Forelimb muscle (tissue), 1 donor: ENCODE measurements at regions not wholly inside any gene's neighbourhood (a gene's known extent, or its start where the extent isn't known, plus 50 kb on each side); places are given as distances from the start of the nearest gene placed in this dataset.

ENCODE experiments used
- DNase-seq: peaks from one replicate; pipeline ENCODE4 v3.0.0-alpha.2; 2013; ENCODE audit warnings: low read depth

- no peak for DNase-seq
These were observed 898.8 kb downstream of the NTRK3 start for GRCh38 chr15:87357637-87358313.

GRCh38 chr15:87355946-87356345 lies 900.6 kb downstream of the NTRK3 start:
- no peak for DNase-seq

DNA sequence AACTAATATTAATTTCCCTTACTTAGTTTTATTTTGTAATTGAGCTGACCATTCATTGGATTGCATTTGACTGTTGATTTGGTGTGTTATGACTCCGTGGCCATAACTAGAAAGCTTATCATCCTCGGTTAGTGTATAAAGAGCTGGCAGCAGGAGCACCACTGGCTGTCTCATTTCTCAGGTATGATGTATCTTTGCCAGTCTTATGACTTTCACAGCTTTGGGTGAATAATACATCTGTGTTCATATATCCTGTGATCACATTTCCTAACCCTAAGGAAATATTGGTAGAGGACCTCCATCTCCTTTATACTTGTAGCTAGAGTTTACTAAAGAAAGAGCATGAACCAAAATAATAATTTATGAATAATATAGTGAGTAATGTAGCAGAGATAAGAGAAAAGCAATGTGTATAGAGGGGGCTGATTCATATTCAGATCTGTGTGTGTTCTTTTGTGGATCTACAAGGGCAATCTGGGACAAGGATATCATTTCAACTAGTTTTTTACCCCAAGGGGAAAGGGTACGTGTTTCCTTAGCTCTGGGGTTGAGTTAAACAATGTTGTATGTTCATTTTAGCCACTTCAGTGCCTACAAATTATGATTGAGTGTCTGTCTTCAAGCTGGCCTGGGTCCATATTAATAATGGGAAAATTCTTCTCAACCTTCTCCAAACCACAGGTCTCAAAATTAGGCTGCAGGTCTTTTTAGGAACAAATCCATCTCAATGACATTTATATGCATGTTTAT lies 901.7 kb downstream of the NTRK3 start:
- DNase-seq, result no peak

- DNase-seq, result no peak
These were observed 907.4 kb downstream of the NTRK3 start for GRCh38 chr15:87349181-87349580.

GRCh38 chr15:87348746-87349145 lies 907.8 kb downstream of the NTRK3 start:
- no peak for DNase-seq

GRCh38 chr15:87347806-87348515 lies 908.6 kb downstream of the NTRK3 start:
- DNase-seq, result no peak

GRCh38 chr15:87345961-87346360 lies 910.6 kb downstream of the NTRK3 start:
- no peak for DNase-seq

- no peak for DNase-seq
These were observed 912.6 kb downstream of the NTRK3 start for GRCh38 chr15:87343966-87344365.

GRCh38 chr15:87340370-87340769 lies 916.2 kb downstream of the NTRK3 start:
- no peak for DNase-seq

DNA sequence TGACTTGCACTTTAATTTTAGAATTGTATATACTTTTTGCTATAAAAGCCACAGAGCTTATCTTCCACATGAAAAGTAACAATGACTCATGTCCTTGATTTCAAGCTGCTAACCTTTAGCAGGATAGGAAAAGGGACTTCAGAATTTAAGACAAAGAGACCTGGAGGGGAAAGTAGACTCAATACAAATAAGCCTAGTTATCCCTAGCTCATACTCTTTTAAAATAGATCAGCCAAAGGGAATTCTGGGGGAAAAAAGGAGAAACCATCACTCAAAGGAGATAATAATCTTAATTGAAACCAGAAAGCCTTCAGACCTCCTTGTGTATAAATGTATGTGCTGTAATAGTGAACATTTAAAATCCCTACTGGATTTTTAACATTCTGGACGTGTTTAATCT lies 930.3 kb downstream of the NTRK3 start:
- DNase-seq, result no peak

- no peak for DNase-seq
These were observed 933.7 kb downstream of the NTRK3 start for GRCh38 chr15:87322870-87323269.

- DNase-seq, result no peak
These were observed 934.3 kb downstream of the NTRK3 start for GRCh38 chr15:87322265-87322664.

GRCh38 chr15:87317900-87318299 lies 938.6 kb downstream of the NTRK3 start:
- no peak for DNase-seq

DNA sequence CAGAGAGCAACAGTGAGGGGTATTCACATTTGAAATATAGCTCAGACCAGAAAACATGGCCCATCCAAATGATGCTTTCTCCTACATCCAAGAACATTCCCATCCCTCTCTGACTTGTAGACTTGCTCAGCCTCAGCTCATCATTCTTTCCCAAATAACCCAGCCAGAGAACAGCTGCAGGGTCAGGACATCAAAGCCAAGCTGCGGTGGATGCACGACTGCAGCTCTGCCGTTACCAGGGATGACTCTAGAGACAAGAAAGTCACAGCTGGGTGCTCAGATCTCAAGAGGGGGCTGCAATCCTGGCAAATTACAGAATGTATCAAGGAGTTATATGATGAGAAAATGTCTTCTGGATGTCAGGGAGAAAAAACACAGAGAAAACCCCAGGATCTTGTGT lies 944.3 kb downstream of the NTRK3 start:
- DNase-seq, result no peak

DNA sequence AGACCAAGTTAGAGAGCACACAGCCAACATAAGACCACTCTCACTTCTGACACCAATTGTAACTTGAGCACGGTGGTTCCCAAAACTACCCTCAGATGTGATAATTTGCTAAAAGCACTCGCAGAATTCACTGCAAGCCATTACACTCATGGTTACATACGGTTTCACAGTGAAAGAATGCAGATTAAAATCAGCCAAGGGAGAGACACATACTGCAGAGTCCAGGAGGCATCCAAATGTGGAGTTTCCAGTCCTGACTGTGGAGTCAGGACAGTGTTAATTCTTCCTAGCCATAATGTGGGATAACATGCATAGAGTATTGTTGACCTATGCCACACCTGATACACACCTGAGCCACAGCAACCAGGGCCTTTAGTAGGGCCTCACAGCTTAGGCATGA lies 956.4 kb downstream of the NTRK3 start:
- no peak for DNase-seq

- DNase-seq, result no peak
These were observed 961.7 kb downstream of the NTRK3 start for GRCh38 chr15:87294854-87295253.

DNA sequence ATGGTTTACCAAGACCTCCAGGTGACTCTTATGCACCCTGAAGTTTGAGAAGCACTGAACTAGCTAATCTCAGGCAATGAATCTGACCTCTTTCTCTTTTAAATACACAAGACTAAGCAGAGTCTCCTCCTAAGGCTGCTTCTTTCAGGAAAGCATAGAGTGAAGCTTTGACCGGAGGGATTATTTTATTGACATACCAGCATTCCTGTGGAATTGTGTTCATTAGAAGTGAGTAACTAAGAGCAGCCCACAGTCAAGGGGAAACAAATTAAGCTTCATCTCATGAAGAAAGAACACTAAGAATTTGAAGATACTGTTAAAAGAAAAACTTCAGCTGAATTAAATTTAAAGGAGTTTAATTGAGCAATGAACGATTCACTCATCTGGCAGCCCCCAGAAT lies 963.5 kb downstream of the NTRK3 start:
- no peak for DNase-seq

- DNase-seq, result no peak
These were observed 969.4 kb downstream of the NTRK3 start for GRCh38 chr15:87287156-87287555.

DNA sequence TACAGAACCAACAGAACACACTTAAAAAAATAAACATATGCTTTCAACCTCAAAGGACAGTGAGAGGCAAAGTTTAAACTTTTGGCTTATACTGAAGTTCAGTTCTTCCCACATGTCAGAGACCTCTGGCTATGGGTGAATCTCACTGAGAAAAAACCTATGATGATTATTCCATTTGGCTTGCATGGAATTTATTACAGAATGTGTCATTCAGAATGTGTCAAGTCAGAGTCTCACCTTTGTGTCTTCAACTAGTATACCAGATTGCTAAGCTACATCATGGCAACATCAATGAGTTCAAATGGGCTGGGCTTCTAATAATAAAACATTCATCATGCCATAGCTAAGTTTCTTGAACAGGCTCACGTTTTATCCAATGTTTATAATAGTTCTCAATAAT lies 987.0 kb downstream of the NTRK3 start:
- no peak for DNase-seq

- no peak for DNase-seq
These were observed 987.9 kb downstream of the NTRK3 start for GRCh38 chr15:87268675-87269074.

DNA sequence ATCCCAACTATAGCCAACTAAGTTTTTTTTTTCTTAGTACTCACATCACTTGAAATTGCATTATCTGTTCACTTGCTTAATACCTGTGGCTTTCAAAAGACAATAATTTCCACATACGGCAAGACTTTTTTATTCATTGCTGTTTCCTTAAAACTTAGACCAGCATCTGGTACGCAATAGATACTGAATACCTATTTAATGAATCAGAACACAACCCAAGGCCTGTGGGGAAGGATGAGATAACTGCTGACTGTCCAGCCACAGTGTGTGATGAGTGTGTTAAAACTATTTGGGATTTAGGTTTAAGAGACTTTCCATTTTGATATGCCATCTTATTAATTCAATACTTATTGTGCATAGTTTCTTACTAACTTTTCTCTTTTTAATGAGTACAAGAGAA lies 988.7 kb downstream of the NTRK3 start:
- DNase-seq, result no peak

DNA sequence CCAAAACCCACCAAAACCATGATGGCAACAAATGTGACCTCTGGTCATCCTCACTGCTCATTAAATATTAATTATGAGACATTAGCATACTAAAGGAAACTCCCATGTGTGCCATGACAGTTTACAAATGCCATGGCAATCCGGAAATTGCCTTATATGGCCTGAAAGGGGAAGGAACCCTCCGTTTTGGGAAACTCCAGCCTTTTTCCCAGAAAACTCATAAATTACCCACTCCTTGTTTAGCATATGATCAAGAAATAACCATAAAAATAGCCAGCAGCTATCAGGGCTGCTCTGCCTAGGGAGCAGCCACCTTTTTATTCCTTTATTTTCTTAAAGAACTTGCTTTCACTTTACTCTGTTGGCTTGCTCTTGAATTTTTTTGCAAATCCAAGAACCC lies 992.7 kb downstream of the NTRK3 start:
- no peak for DNase-seq

GRCh38 chr15:87263296-87263695 lies 993.2 kb downstream of the NTRK3 start:
- DNase-seq, result no peak
